PFSK-1 (cell line): ENCODE measurements at regions not wholly inside any gene's neighbourhood (a gene's known extent, or its start where the extent isn't known, plus 50 kb on each side); places are given as distances from the start of the nearest gene placed in this dataset.
A peak's percentile ranks its signal among the peaks of the same experiment; 100 is the strongest.

Experiments
- FOXP2 ChIP-seq: optimal IDR thresholded peaks from 2 replicates; pipeline ENCODE3; 2011; ENCODE audit warnings: borderline replicate concordance, control low read depth, inconsistent platforms; ENCODE audit not compliant: insufficient read depth; ENCODE audit errors: extremely low read length, extremely low read depth
- POLR2AphosphoS5 ChIP-seq: IDR thresholded peaks from 2 replicates; pipeline ENCODE4 v1.6.1; 2012; ENCODE audit warnings: low read depth, mild to moderate bottlenecking, control low read depth, low read length, moderate library complexity
- SIN3A ChIP-seq: IDR thresholded peaks from 2 replicates; pipeline ENCODE4 v1.6.1; 2012; ENCODE audit warnings: mild to moderate bottlenecking, low read length, moderate library complexity, borderline replicate concordance; ENCODE audit not compliant: insufficient read depth
- TAF1 ChIP-seq: IDR thresholded peaks from 2 replicates; pipeline ENCODE4 v1.6.1; 2012; ENCODE audit warnings: low read length, control low read depth, borderline replicate concordance; ENCODE audit not compliant: insufficient read depth
- TF ChIP-seq, protein P1 (sequence below), 2 experiments: IDR thresholded peaks; 2 replicates each; pipeline versions ENCODE4 v1.6.1 to v1.8.0; 2011 to 2012; ENCODE audit warnings: low read depth in 2 of 2, low read length in 2 of 2, control low read depth in 1 of 2, inconsistent platforms in 1 of 2, mild to moderate bottlenecking in 1 of 2, moderate library complexity in 1 of 2; ENCODE audit not compliant: insufficient read depth in 1 of 2

DNA sequence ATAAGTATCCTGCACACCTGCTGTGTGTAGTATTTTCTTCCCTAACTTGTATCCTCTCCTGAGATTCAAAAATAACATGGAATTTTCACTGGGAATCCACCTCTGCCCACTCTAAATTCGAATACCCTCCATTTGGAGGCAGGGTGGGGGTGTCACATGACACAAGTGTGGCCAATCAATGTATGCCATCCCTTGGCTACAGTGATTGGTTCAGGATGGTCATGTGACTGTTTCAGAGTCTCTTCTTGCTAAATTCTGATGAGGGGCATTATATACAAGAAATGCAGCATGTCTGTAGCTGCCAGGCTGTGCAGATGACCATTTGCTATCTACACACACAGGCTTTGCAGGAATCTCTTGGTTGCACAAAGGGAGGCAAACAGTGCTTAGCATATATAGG is 86.8 kb upstream of the TMEM132C start:
- TF ChIP-seq, protein P1, sequence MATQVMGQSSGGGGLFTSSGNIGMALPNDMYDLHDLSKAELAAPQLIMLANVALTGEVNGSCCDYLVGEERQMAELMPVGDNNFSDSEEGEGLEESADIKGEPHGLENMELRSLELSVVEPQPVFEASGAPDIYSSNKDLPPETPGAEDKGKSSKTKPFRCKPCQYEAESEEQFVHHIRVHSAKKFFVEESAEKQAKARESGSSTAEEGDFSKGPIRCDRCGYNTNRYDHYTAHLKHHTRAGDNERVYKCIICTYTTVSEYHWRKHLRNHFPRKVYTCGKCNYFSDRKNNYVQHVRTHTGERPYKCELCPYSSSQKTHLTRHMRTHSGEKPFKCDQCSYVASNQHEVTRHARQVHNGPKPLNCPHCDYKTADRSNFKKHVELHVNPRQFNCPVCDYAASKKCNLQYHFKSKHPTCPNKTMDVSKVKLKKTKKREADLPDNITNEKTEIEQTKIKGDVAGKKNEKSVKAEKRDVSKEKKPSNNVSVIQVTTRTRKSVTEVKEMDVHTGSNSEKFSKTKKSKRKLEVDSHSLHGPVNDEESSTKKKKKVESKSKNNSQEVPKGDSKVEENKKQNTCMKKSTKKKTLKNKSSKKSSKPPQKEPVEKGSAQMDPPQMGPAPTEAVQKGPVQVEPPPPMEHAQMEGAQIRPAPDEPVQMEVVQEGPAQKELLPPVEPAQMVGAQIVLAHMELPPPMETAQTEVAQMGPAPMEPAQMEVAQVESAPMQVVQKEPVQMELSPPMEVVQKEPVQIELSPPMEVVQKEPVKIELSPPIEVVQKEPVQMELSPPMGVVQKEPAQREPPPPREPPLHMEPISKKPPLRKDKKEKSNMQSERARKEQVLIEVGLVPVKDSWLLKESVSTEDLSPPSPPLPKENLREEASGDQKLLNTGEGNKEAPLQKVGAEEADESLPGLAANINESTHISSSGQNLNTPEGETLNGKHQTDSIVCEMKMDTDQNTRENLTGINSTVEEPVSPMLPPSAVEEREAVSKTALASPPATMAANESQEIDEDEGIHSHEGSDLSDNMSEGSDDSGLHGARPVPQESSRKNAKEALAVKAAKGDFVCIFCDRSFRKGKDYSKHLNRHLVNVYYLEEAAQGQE (IDR thresholded peaks at IDR 0.05; ENCODE audit: insufficient read depth in 1 of 2, low read depth in 2 of 2, low read length in 2 of 2): no peak
- TF ChIP-seq POLR2AphosphoS5: no peak
- TF ChIP-seq TAF1: no peak
- TF ChIP-seq SIN3A: no peak
- no peak for TF ChIP-seq FOXP2

DNA sequence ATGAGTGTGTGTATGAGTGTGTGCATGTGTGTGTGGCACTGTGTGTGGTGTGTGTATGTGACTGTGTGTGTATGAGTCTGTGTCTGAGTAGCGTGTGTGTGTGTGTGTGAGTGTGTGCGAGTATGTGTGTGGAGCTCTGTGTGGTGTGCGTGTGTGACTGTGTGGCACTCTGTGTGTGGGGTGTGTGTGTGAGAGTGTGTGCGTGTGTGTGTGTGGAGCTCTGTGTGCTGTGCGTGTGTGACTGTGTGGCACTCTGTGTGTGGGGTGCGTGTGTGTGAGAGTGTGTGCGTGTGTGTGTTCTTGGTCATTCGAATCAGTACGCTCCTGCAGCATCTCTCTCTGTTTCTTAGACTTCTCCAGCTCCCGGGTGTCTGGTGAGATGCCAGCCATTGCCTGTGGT is 76.9 kb upstream of the TMEM132C start:
- no peak for TF ChIP-seq SIN3A

DNA sequence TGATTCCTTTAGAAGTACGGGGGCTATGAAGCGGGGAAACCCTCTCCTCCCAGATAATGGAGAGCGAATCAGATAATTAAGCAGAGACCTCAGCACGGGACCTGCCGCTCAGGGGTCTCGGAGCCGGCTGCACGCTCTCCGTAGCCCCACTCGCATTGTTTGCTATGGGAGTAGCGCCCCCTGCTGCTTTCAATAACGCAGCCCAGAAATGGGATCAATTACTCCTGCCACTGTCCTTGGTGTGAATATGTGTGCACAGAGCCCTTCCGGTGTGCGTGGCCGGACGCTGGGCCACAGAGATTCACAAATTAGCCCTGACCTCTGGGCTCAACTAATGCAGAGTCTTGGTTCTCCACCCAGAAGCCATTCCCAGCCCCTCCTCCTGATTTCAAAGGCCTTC is 76.4 kb upstream of the TMEM132C start:
- TF ChIP-seq POLR2AphosphoS5 (no peak), SIN3A (no peak), TAF1 (no peak), FOXP2 (no peak)
- TF ChIP-seq, protein P1 (IDR thresholded peaks at IDR 0.05; ENCODE audit: insufficient read depth in 1 of 2, low read depth in 2 of 2, low read length in 2 of 2): peak; percentile 59 to 85; a peak in 3 of 4 replicates

DNA sequence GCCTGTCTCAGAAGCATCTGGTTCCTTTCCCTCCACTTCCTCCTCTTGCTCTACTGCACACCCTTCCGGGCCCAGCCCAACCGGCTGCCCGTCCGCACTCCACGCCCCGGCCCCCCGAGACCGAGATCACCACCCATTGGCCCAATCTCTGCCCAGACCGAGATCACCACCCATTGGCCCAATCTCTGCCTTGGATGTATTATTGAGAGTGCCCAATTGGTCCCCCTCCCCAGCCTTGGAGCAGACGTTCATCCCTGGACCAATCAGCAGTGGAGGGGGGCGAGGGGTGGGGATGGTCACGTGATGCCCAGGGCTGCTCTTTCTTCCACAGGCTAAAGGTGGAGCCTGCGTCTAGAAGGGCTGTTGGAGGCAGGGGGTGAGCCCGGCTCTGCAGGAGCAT is 75.6 kb upstream of the TMEM132C start:
- TF ChIP-seq FOXP2 (no peak), SIN3A (no peak), POLR2AphosphoS5 (no peak), TAF1 (no peak)
- TF ChIP-seq, protein P1 (IDR thresholded peaks at IDR 0.05; ENCODE audit: insufficient read depth in 1 of 2, low read depth in 2 of 2, low read length in 2 of 2): no peak

DNA sequence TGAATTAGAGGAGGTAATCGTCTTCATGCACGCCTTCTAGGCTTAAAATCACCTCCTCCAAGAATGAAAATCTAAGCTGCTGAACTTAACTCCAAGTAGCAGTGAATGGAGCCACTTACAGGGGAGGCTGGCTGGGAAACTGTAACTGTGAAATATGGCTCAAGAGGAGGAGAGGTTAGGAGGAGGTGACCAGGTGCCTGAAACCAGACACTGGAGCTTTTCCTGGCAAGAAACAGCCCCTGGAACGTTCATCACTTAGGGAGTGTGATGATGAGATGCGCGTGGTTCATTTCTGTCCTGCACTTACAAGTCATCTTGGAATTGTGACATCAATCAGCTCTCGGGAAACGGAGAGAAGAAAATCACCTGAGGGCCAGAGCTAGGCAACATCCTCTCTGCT is 62.3 kb upstream of the TMEM132C start:
- TF ChIP-seq SIN3A: no peak
- no peak for TF ChIP-seq FOXP2
- TF ChIP-seq, protein P1 (IDR thresholded peaks at IDR 0.05; ENCODE audit: insufficient read depth in 1 of 2, low read depth in 2 of 2, low read length in 2 of 2): no peak
- no peak for TF ChIP-seq TAF1
- TF ChIP-seq POLR2AphosphoS5: no peak

DNA sequence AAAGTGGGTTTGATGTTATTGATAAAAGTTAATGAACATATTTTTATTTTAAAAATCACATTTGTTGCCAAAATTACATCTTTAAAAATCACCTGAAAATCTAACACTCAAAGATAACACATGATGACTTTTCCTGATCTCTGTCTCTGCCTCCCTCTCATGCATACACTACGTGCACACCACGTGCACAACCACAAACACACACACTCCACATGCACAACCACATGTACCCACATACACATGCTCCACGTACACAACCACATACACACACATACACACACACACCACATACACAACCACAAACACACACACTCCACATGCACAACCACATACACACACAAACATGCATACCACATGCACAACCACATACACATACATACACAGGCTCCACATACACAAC is 61.8 kb upstream of the TMEM132C start:
- TF ChIP-seq FOXP2: no peak
- TF ChIP-seq SIN3A: no peak
- TF ChIP-seq, protein P1 (IDR thresholded peaks at IDR 0.05; ENCODE audit: insufficient read depth in 1 of 2, low read depth in 2 of 2, low read length in 2 of 2): no peak
